T-helper 1 cell treated with Interleukin-12 subunit alpha and Interleukin-12 subunit beta and Interleukin-4 antibody, amounts not matched to agents 30 μg/mL and 1 μg/mL, for 36 hours (primary cell): ENCODE measurements at regions not wholly inside any gene's neighbourhood (a gene's known extent, or its start where the extent isn't known, plus 50 kb on each side); places are given as distances from the start of the nearest gene placed in this dataset.

Source experiments
- H3K27ac Mint-ChIP-seq: one replicate; pipeline ENCODE4 v1.8.0; 2021; ENCODE audit warnings: mild to moderate bottlenecking, mixed read lengths
- H3K27me3 Mint-ChIP-seq: one replicate; pipeline ENCODE4 v1.8.0; 2021; ENCODE audit warnings: low read depth, mixed read lengths
- H3K36me3 Mint-ChIP-seq: one replicate; pipeline ENCODE4 v1.8.0; 2021; ENCODE audit warnings: low read depth, mixed read lengths
- H3K4me1 Mint-ChIP-seq: one replicate; pipeline ENCODE4 v1.8.0; 2021; ENCODE audit warnings: low read depth, mixed read lengths
- H3K4me3 Mint-ChIP-seq: one replicate; pipeline ENCODE4 v1.8.0; 2021; ENCODE audit warnings: mild to moderate bottlenecking, moderate library complexity, mixed read lengths
- H3K9me3 Mint-ChIP-seq: one replicate; pipeline ENCODE4 v1.8.0; 2021; ENCODE audit warnings: mixed read lengths

- H3K4me3 Mint-ChIP-seq: no peak overlapping the region
- no peaks in the 10 kb centered on the region for H3K27me3 Mint-ChIP-seq
Observed at GRCh38 chr3:40845916-40846315, 321.2 kb downstream of the ZNF621 start.

GRCh38 chr3:40846451-40846850 is 321.7 kb downstream of the ZNF621 start:
- H3K27me3 Mint-ChIP-seq: no peaks in the 10 kb centered on the region
- H3K27ac Mint-ChIP-seq: no peak overlapping the region
- no peaks in the 10 kb centered on the region for H3K4me1 Mint-ChIP-seq
- no peaks in the 10 kb centered on the region for H3K36me3 Mint-ChIP-seq
- peaks cover 6% of the 10 kb centered on the region for H3K9me3 Mint-ChIP-seq
- no peak overlapping the region for H3K4me3 Mint-ChIP-seq

More at GRCh38 chr3:40845916-40846315, 321.2 kb downstream of the ZNF621 start:
- H3K4me1 Mint-ChIP-seq: no peaks in the 10 kb centered on the region
- H3K9me3 Mint-ChIP-seq: peaks cover 6% of the 10 kb centered on the region
- no peaks in the 10 kb centered on the region for H3K36me3 Mint-ChIP-seq
- H3K27ac Mint-ChIP-seq: no peak overlapping the region

- H3K27me3 Mint-ChIP-seq: no peaks in the 10 kb centered on the region
- H3K36me3 Mint-ChIP-seq: no peaks in the 10 kb centered on the region
- no peaks in the 10 kb centered on the region for H3K4me1 Mint-ChIP-seq
- no peak overlapping the region for H3K27ac Mint-ChIP-seq
- no peak overlapping the region for H3K4me3 Mint-ChIP-seq
- peaks cover 6% of the 10 kb centered on the region for H3K9me3 Mint-ChIP-seq
Observed at GRCh38 chr3:40847551-40847992, 322.8 kb downstream of the ZNF621 start.

- Mint-ChIP-seq H3K4me3 (no peak overlapping the region), H3K4me1 (no peaks in the 10 kb centered on the region), H3K9me3 (peaks cover 6% of the 10 kb centered on the region), H3K36me3 (no peaks in the 10 kb centered on the region), H3K27me3 (no peaks in the 10 kb centered on the region), H3K27ac (no peak overlapping the region)
Observed at GRCh38 chr3:40848421-40848820, 323.7 kb downstream of the ZNF621 start.

GRCh38 chr3:40850861-40851260 is 326.1 kb downstream of the ZNF621 start:
- Mint-ChIP-seq H3K9me3 (peaks cover under 1% of the 10 kb centered on the region), H3K4me3 (no peak overlapping the region), H3K27me3 (no peaks in the 10 kb centered on the region), H3K27ac (no peak overlapping the region), H3K4me1 (no peaks in the 10 kb centered on the region), H3K36me3 (no peaks in the 10 kb centered on the region)

GRCh38 chr3:40851836-40852235 is 327.1 kb downstream of the ZNF621 start:
- H3K9me3 Mint-ChIP-seq: no peaks in the 10 kb centered on the region

GRCh38 chr3:40852712-40853111 is 328.0 kb downstream of the ZNF621 start:
- Mint-ChIP-seq H3K4me3 (no peak overlapping the region), H3K4me1 (no peaks in the 10 kb centered on the region)

More at GRCh38 chr3:40851836-40852235, 327.1 kb downstream of the ZNF621 start:
- Mint-ChIP-seq H3K27ac (no peak overlapping the region), H3K4me1 (no peaks in the 10 kb centered on the region), H3K27me3 (no peaks in the 10 kb centered on the region), H3K36me3 (no peaks in the 10 kb centered on the region), H3K4me3 (no peak overlapping the region)

GRCh38 chr3:40853474-40853873 is 328.7 kb downstream of the ZNF621 start:
- Mint-ChIP-seq H3K9me3 (no peaks in the 10 kb centered on the region), H3K4me3 (no peak overlapping the region), H3K4me1 (no peaks in the 10 kb centered on the region), H3K27me3 (no peaks in the 10 kb centered on the region), H3K36me3 (no peaks in the 10 kb centered on the region), H3K27ac (no peak overlapping the region)

More at GRCh38 chr3:40852712-40853111, 328.0 kb downstream of the ZNF621 start:
- H3K36me3 Mint-ChIP-seq: no peaks in the 10 kb centered on the region
- H3K27ac Mint-ChIP-seq: no peak overlapping the region
- H3K9me3 Mint-ChIP-seq: no peaks in the 10 kb centered on the region
- H3K27me3 Mint-ChIP-seq: no peaks in the 10 kb centered on the region

GRCh38 chr3:40855871-40856270 is 331.1 kb downstream of the ZNF621 start:
- H3K9me3 Mint-ChIP-seq: no peaks in the 10 kb centered on the region
- H3K36me3 Mint-ChIP-seq: no peaks in the 10 kb centered on the region
- H3K4me3 Mint-ChIP-seq: no peak overlapping the region
- H3K27ac Mint-ChIP-seq: no peak overlapping the region
- no peaks in the 10 kb centered on the region for H3K4me1 Mint-ChIP-seq
- H3K27me3 Mint-ChIP-seq: no peaks in the 10 kb centered on the region

- H3K27ac Mint-ChIP-seq: no peak overlapping the region
- no peak overlapping the region for H3K4me3 Mint-ChIP-seq
- no peaks in the 10 kb centered on the region for H3K36me3 Mint-ChIP-seq
- no peaks in the 10 kb centered on the region for H3K27me3 Mint-ChIP-seq
- no peaks in the 10 kb centered on the region for H3K4me1 Mint-ChIP-seq
- H3K9me3 Mint-ChIP-seq: no peaks in the 10 kb centered on the region
Observed at GRCh38 chr3:40858364-40859115, 333.8 kb downstream of the ZNF621 start.

- Mint-ChIP-seq H3K27me3 (no peaks in the 10 kb centered on the region), H3K36me3 (no peaks in the 10 kb centered on the region), H3K4me3 (no peak overlapping the region), H3K4me1 (no peaks in the 10 kb centered on the region), H3K9me3 (no peaks in the 10 kb centered on the region), H3K27ac (no peak overlapping the region)
Observed at GRCh38 chr3:40862946-40863345, 336.4 kb upstream of the CTNNB1 start.

- no peak overlapping the region for H3K27ac Mint-ChIP-seq
- H3K4me1 Mint-ChIP-seq: no peaks in the 10 kb centered on the region
- H3K27me3 Mint-ChIP-seq: no peaks in the 10 kb centered on the region
- H3K36me3 Mint-ChIP-seq: no peaks in the 10 kb centered on the region
- H3K9me3 Mint-ChIP-seq: no peaks in the 10 kb centered on the region
- H3K4me3 Mint-ChIP-seq: no peak overlapping the region
Observed at GRCh38 chr3:40864146-40864782, 335.0 kb upstream of the CTNNB1 start.

- no peak overlapping the region for H3K4me3 Mint-ChIP-seq
- H3K9me3 Mint-ChIP-seq: no peaks in the 10 kb centered on the region
- H3K27ac Mint-ChIP-seq: no peak overlapping the region
- no peaks in the 10 kb centered on the region for H3K4me1 Mint-ChIP-seq
- no peaks in the 10 kb centered on the region for H3K36me3 Mint-ChIP-seq
- no peaks in the 10 kb centered on the region for H3K27me3 Mint-ChIP-seq
Observed at GRCh38 chr3:40864915-40865314, 334.4 kb upstream of the CTNNB1 start.

GRCh38 chr3:40867797-40868196 is 331.5 kb upstream of the CTNNB1 start:
- Mint-ChIP-seq H3K27ac (no peak overlapping the region), H3K4me3 (no peak overlapping the region), H3K4me1 (no peaks in the 10 kb centered on the region)

GRCh38 chr3:40869013-40869412 is 330.3 kb upstream of the CTNNB1 start:
- no peaks in the 10 kb centered on the region for H3K27me3 Mint-ChIP-seq
- no peaks in the 10 kb centered on the region for H3K36me3 Mint-ChIP-seq
- H3K9me3 Mint-ChIP-seq: no peaks in the 10 kb centered on the region
- H3K4me1 Mint-ChIP-seq: no peaks in the 10 kb centered on the region
- H3K27ac Mint-ChIP-seq: no peak overlapping the region
- no peak overlapping the region for H3K4me3 Mint-ChIP-seq

More at GRCh38 chr3:40867797-40868196, 331.5 kb upstream of the CTNNB1 start:
- Mint-ChIP-seq H3K36me3 (no peaks in the 10 kb centered on the region), H3K9me3 (no peaks in the 10 kb centered on the region), H3K27me3 (no peaks in the 10 kb centered on the region)
